ENCODE measurements at regions not wholly inside any gene's neighbourhood (a gene's known extent, or its start where the extent isn't known, plus 50 kb on each side); places are given as distances from the start of the nearest gene placed in this dataset.

- no peaks in the 10 kb centered on the region for H3K4me1 ChIP-seq (ENCODE audit: control insufficient read depth, insufficient read depth, low read length)
- H3K9me3 ChIP-seq (ENCODE audit: control insufficient read depth, insufficient read depth, low read depth, low read length): no peaks in the 10 kb centered on the region
- no peaks in the 10 kb centered on the region for H3K36me3 ChIP-seq (ENCODE audit: control insufficient read depth, insufficient read depth, low read length)
- POLR2A ChIA-PET: no interaction called here
- intact Hi-C loops (cut with micrococcal nuclease; ENCODE audit: unreplicated experiment): no loop called here
- DNase-seq (ENCODE audit: low read depth, low spot score) (no peak), ATAC-seq (no peak)
- no peak overlapping the region for H3K27ac ChIP-seq (ENCODE audit: low read length)
- BruUV-seq (replicated peaks): no TSS peak
- no peak overlapping the region for H3K4me3 ChIP-seq (ENCODE audit: low read depth in 2 of 2, low read length in 2 of 2)
- H3K27me3 ChIP-seq (ENCODE audit: control insufficient read depth, insufficient read depth, low read length): no peaks in the 10 kb centered on the region
- CTCF ChIA-PET: no interaction called here
- no peak for TF ChIP-seq REST (IDR thresholded peaks at IDR 0.05; ENCODE audit: insufficient read depth in 1 of 2, low read depth in 2 of 2, low read length in 1 of 2)
- no peak for TF ChIP-seq SIN3A (IDR thresholded peaks at IDR 0.05; ENCODE audit: borderline replicate concordance, insufficient read depth, low read depth, low read length)
- no peak for TF ChIP-seq POLR2AphosphoS5 (IDR thresholded peaks at IDR 0.05; ENCODE audit: low read depth, low read length)
- TF ChIP-seq CTCF (IDR thresholded peaks at IDR 0.05): no peak
- TF ChIP-seq TCF7L2 (IDR thresholded peaks at IDR 0.05; ENCODE audit: low read depth, low read length): no peak
- in situ Hi-C loops (cut with HindIII; ENCODE audit: low pct_unique_long_range_greater_than_20kb, low sequenced_read_pairs): no loop called here
These were observed 689.7 kb upstream of the BCHE start for GRCh38 chr3:166526881-166527280.

- no peak for ATAC-seq
- CTCF ChIA-PET: no interaction called here
These were observed 684.8 kb upstream of the BCHE start for GRCh38 chr3:166522017-166522416.

More at GRCh38 chr3:166522017-166522416, 684.8 kb upstream of the BCHE start:
- no TSS peak for BruUV-seq (replicated peaks)
- Histone ChIP-seq H3K36me3 (ENCODE audit: control insufficient read depth, insufficient read depth, low read length) (no peaks in the 10 kb centered on the region), H3K4me1 (ENCODE audit: control insufficient read depth, insufficient read depth, low read length) (no peaks in the 10 kb centered on the region), H3K27ac (ENCODE audit: low read length) (no peak overlapping the region), H3K4me3 (ENCODE audit: low read depth in 2 of 2, low read length in 2 of 2) (no peak overlapping the region), H3K9me3 (ENCODE audit: control insufficient read depth, insufficient read depth, low read depth, low read length) (no peaks in the 10 kb centered on the region), H3K27me3 (ENCODE audit: control insufficient read depth, insufficient read depth, low read length) (no peaks in the 10 kb centered on the region)
- TF ChIP-seq POLR2AphosphoS5 (IDR thresholded peaks at IDR 0.05; ENCODE audit: low read depth, low read length) (no peak), TCF7L2 (IDR thresholded peaks at IDR 0.05; ENCODE audit: low read depth, low read length) (no peak), SIN3A (IDR thresholded peaks at IDR 0.05; ENCODE audit: borderline replicate concordance, insufficient read depth, low read depth, low read length) (no peak), REST (IDR thresholded peaks at IDR 0.05; ENCODE audit: insufficient read depth in 1 of 2, low read depth in 2 of 2, low read length in 1 of 2) (no peak)
- DNase-seq (ENCODE audit: low read depth, low spot score): no peak
- in situ Hi-C loops (cut with HindIII; ENCODE audit: low pct_unique_long_range_greater_than_20kb, low sequenced_read_pairs): no loop called here
- intact Hi-C loops (cut with micrococcal nuclease; ENCODE audit: unreplicated experiment): no loop called here
- POLR2A ChIA-PET: no interaction called here
